H1 (cell line): ENCODE measurements at regions not wholly inside any gene's neighbourhood (a gene's known extent, or its start where the extent isn't known, plus 50 kb on each side); places are given as distances from the start of the nearest gene placed in this dataset.

Experiments
- TF ChIP-seq, protein P1 (sequence below): IDR thresholded peaks from 2 replicates; pipeline ENCODE4 v1.6.1; 2012; ENCODE audit warnings: inconsistent platforms
- TF ChIP-seq, protein P2 (sequence below): IDR thresholded peaks from 2 replicates; pipeline ENCODE4 v1.6.1; 2012; ENCODE audit warnings: low read length, inconsistent platforms

DNA sequence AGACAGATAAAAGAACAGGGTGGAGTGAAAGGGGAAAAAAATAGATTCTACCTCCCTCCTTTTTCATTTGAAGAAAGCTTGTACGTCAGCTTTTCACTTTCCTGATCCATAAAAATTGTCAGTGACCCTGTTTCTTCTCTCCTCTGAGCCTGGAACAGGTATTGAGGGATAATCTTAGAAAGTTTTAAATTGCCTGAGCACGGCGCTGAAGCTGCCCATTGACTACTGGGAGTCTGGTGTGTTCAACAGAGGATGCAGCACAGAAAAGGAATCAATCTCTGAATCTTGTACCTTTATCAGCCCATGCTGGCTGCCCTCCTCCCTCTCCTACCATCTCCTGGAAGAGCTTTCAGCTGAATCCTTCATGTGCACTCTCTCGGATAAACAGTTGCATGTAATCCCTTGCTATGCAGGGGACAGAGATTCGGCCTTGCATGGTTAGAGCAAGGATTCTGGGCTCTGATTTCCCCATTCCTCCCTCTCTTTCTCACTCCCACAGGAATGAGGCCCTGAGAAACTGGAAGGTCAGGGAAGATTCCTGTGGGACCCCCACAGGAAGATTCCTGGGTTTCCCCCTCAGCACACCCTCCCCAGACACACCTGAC is 162.4 kb upstream of the SYN3 start (continued):
- TF ChIP-seq, protein P1, sequence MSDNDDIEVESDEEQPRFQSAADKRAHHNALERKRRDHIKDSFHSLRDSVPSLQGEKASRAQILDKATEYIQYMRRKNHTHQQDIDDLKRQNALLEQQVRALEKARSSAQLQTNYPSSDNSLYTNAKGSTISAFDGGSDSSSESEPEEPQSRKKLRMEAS, result no peak
- TF ChIP-seq, protein P2, sequence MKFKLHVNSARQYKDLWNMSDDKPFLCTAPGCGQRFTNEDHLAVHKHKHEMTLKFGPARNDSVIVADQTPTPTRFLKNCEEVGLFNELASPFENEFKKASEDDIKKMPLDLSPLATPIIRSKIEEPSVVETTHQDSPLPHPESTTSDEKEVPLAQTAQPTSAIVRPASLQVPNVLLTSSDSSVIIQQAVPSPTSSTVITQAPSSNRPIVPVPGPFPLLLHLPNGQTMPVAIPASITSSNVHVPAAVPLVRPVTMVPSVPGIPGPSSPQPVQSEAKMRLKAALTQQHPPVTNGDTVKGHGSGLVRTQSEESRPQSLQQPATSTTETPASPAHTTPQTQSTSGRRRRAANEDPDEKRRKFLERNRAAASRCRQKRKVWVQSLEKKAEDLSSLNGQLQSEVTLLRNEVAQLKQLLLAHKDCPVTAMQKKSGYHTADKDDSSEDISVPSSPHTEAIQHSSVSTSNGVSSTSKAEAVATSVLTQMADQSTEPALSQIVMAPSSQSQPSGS, result no peak
